Natural killer cell (primary cell): ENCODE measurements at regions not wholly inside any gene's neighbourhood (a gene's known extent, or its start where the extent isn't known, plus 50 kb on each side); places are given as distances from the start of the nearest gene placed in this dataset.

Source experiments
- ATAC-seq, 3 donors: fragments of 150-1000 bp in 2 of 3; fragments of 200-7000 bp in 1 of 3; cut with Tn5 transposase; 1 replicate in 1 of 3; 2 replicates in 2 of 3; pipeline ENCODE4 v1.10.0; 2021; ENCODE audit warnings: mild to moderate bottlenecking in 2 of 3, moderate library complexity in 2 of 3
- DNase-seq, 2 donors: peaks; one replicate each; pipeline versions ENCODE4 v3.0.0 to v3.0.0-alpha.2; 2013 to 2021; ENCODE audit warnings: mixed read lengths in 1 of 2
- H3K27ac ChIP-seq: one replicate; pipeline ENCODE4 v1.5.1; 2013; ENCODE audit warnings: mild to moderate bottlenecking, low read length
- H3K27me3 ChIP-seq: one replicate; pipeline ENCODE4 v1.6.1; 2013; ENCODE audit warnings: low read length; ENCODE audit not compliant: control insufficient read depth, insufficient read depth
- H3K36me3 ChIP-seq: one replicate; pipeline ENCODE4 v1.6.1; 2013; ENCODE audit warnings: low read length; ENCODE audit not compliant: control insufficient read depth, insufficient read depth
- H3K4me1 ChIP-seq: one replicate; pipeline ENCODE4 v1.6.1; 2013; ENCODE audit warnings: low read length; ENCODE audit not compliant: control insufficient read depth, insufficient read depth
- H3K4me3 ChIP-seq: one replicate; pipeline ENCODE4 v1.5.1; 2013; ENCODE audit warnings: low read length
- H3K9me3 ChIP-seq: one replicate; pipeline ENCODE4 v1.6.1; 2013; ENCODE audit warnings: low read length; ENCODE audit not compliant: control insufficient read depth, insufficient read depth
- H3K27ac Mint-ChIP-seq, 2 donors: one replicate each; pipeline ENCODE4 v1.8.0; 2022; ENCODE audit warnings: mild to moderate bottlenecking in 2 of 2, mixed read lengths in 2 of 2, moderate library complexity in 1 of 2
- H3K27me3 Mint-ChIP-seq, 2 donors: one replicate each; pipeline ENCODE4 v1.8.0; 2022; ENCODE audit warnings: low read depth in 2 of 2, mixed read lengths in 2 of 2
- H3K36me3 Mint-ChIP-seq: one replicate; pipeline ENCODE4 v1.8.0; 2022; ENCODE audit warnings: mixed read lengths
- H3K4me1 Mint-ChIP-seq, 2 donors: one replicate each; pipeline ENCODE4 v1.8.0; 2022; ENCODE audit warnings: mixed read lengths in 2 of 2
- H3K4me3 Mint-ChIP-seq: one replicate; pipeline ENCODE4 v1.8.0; 2022; ENCODE audit warnings: mild to moderate bottlenecking, moderate library complexity, mixed read lengths
- H3K9me3 Mint-ChIP-seq, 2 donors: one replicate each; pipeline ENCODE4 v1.8.0; 2022; ENCODE audit warnings: mixed read lengths in 2 of 2
- WGBS: methylation state at CpG from one replicate; pipeline ENCODE4 v1.1.7; 2013; ENCODE audit warnings: missing lambda C conversion rate; ENCODE audit not compliant: insufficient coverage; 5-methylcytosine and 5-hydroxymethylcytosine counted together
- intact Hi-C: fragments of 100-400 bp; cut with micrococcal nuclease; formaldehyde crosslinking; loops from one replicate; pipeline ENCODE4 v1.14.2; 2022
- TF ChIP-seq, protein P1 (sequence below): fragments of 200-600 bp; IDR thresholded peaks from one replicate; pipeline ENCODE4 v1.8.0; 2022; ENCODE audit warnings: antibody characterized with exemption

DNA sequence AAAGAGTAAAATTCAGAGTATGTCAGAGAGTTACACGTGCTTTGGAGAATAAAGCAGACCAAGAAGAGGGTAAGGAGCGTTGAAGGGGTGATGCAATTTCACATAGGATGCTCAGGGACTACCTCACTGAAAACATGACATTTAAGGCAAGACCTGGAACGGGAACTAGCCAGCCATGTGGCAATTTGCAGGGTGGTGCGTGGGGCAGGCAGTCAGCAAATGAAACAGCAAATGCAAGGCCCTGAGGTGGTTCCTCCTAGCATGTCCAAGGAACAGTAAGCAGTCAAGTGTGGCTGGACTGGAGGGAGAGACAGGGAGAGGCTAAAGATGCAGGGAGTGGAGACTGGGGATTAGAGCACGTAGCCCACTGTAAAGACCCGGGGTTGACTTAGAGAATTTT, 146.1 kb upstream of the LPP start:
- Histone ChIP-seq H3K27me3 (no peaks in the 10 kb centered on the region), H3K4me1 (no peaks in the 10 kb centered on the region), H3K27ac (no peak overlapping the region), H3K9me3 (no peaks in the 10 kb centered on the region), H3K36me3 (no peaks in the 10 kb centered on the region), H3K4me3 (no peak overlapping the region)
- no peaks in the 10 kb centered on the region for H3K36me3 Mint-ChIP-seq
- TF ChIP-seq, protein P1, sequence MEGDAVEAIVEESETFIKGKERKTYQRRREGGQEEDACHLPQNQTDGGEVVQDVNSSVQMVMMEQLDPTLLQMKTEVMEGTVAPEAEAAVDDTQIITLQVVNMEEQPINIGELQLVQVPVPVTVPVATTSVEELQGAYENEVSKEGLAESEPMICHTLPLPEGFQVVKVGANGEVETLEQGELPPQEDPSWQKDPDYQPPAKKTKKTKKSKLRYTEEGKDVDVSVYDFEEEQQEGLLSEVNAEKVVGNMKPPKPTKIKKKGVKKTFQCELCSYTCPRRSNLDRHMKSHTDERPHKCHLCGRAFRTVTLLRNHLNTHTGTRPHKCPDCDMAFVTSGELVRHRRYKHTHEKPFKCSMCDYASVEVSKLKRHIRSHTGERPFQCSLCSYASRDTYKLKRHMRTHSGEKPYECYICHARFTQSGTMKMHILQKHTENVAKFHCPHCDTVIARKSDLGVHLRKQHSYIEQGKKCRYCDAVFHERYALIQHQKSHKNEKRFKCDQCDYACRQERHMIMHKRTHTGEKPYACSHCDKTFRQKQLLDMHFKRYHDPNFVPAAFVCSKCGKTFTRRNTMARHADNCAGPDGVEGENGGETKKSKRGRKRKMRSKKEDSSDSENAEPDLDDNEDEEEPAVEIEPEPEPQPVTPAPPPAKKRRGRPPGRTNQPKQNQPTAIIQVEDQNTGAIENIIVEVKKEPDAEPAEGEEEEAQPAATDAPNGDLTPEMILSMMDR, result no peak
- no peak overlapping the region for H3K27ac Mint-ChIP-seq
- no peaks in the 10 kb centered on the region for H3K9me3 Mint-ChIP-seq
- 94% methylated on average over 4 of the region's 6 CpGs for WGBS
- no peak overlapping the region for H3K4me3 Mint-ChIP-seq
- H3K4me1 Mint-ChIP-seq, result peaks cover 11 to 14% of the 10 kb centered on the region in 2 donors
- intact Hi-C loops, result no loop called here
- DNase-seq (no peak), ATAC-seq (no peak)
- no peaks in the 10 kb centered on the region for H3K27me3 Mint-ChIP-seq

DNA sequence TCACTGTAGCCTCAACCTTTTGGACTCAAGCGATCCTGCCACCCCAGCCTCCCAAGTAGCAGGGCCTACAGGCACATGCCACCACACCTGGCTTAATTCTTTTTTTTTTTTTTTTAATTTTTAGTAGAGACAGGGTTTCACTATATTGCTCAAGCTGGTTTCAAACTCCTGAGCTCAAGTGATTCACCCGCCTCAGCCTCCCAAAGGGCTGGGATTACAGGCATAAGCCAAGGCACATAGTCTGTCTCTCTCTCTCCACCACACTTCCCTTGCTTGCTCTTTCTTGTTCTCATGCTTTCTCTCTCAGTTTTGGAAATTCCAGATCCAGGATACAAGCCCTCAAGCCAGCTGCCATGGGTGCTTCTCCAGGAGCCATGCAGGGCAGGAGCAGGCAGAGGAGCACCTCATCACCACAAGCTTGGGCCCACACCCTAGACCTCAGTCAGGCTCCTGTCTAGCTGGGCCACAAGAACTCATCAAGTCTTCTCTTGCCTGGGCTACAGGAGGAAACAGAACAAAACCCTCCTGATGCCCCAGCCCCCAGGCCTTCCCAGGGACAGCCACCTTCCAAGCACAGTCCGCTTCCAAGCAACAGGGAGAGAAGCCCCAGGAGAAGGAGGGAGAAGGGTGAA, 145.3 kb upstream of the LPP start:
- Histone ChIP-seq H3K27me3 (no peaks in the 10 kb centered on the region), H3K9me3 (no peaks in the 10 kb centered on the region), H3K27ac (no peak overlapping the region), H3K4me3 (no peak overlapping the region), H3K36me3 (no peaks in the 10 kb centered on the region), H3K4me1 (no peaks in the 10 kb centered on the region)
- Mint-ChIP-seq H3K36me3 (no peaks in the 10 kb centered on the region), H3K4me1 (peaks cover 5 to 6% of the 10 kb centered on the region in 2 donors), H3K27me3 (no peaks in the 10 kb centered on the region), H3K4me3 (no peak overlapping the region), H3K9me3 (no peaks in the 10 kb centered on the region), H3K27ac (no peak overlapping the region)
- ATAC-seq (no peak), DNase-seq (no peak)
- intact Hi-C loops, result no loop called here
- TF ChIP-seq, protein P1, result no peak
- WGBS, result 100% methylated on average over 2 of the region's 3 CpGs

DNA sequence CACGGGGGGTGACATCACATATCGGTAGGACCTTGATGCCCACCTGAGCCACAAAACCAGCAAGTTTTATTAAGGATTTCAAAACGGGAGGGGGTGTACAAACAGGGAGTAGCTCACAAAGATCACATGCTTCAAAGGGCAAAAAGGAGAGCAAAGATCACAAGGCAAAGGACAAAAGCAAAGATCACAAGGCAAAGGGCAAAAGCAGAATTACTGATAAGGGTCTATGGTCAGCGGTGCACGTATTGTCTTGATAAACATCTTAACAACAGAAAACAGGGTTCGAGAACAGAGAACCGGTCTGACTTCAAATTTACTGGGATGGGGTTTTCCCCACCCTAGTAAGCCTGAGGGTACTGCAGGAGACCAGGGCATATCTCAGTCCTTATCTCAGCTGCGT, 143.5 kb upstream of the LPP start:
- H3K27me3 Mint-ChIP-seq, result no peaks in the 10 kb centered on the region
- no peak overlapping the region for H3K4me3 Mint-ChIP-seq
- H3K27ac ChIP-seq, result no peak overlapping the region
- H3K27ac Mint-ChIP-seq, result no peak overlapping the region
- H3K36me3 Mint-ChIP-seq, result no peaks in the 10 kb centered on the region
- no peaks in the 10 kb centered on the region for H3K9me3 Mint-ChIP-seq
- H3K9me3 ChIP-seq, result no peaks in the 10 kb centered on the region
- DNase-seq, result no peak
- intact Hi-C loops, result no loop called here
- TF ChIP-seq, protein P1, result no peak
- H3K4me1 Mint-ChIP-seq, result peaks cover 5% of the 10 kb centered on the region in 2 donors
- no peaks in the 10 kb centered on the region for H3K27me3 ChIP-seq
- 68% methylated on average over 8 of the region's 8 CpGs for WGBS
- H3K4me3 ChIP-seq, result no peak overlapping the region
- H3K36me3 ChIP-seq, result no peaks in the 10 kb centered on the region
- H3K4me1 ChIP-seq, result no peaks in the 10 kb centered on the region
- no peak for ATAC-seq

GRCh38 chr3:188019727-188020126, 134.2 kb upstream of the LPP start:
- intact Hi-C loops, result no loop called here
- Histone ChIP-seq H3K36me3 (no peaks in the 10 kb centered on the region), H3K9me3 (no peaks in the 10 kb centered on the region), H3K4me3 (no peak overlapping the region), H3K27me3 (no peaks in the 10 kb centered on the region), H3K27ac (no peak overlapping the region), H3K4me1 (peaks cover 8% of the 10 kb centered on the region)
- TF ChIP-seq, protein P1, result no peak
- ATAC-seq (no peak), DNase-seq (no peak)
- H3K27me3 Mint-ChIP-seq, result no peaks in the 10 kb centered on the region
- H3K9me3 Mint-ChIP-seq, result no peaks in the 10 kb centered on the region
- no CpG with 5 or more reads among the region's 4 CpGs for WGBS
- peaks cover 18% of the 10 kb centered on the region in 2 donors for H3K4me1 Mint-ChIP-seq
- H3K27ac Mint-ChIP-seq, result no peak overlapping the region
- H3K4me3 Mint-ChIP-seq, result no peak overlapping the region
- no peaks in the 10 kb centered on the region for H3K36me3 Mint-ChIP-seq
